Mesothelial cell of epicardium (in vitro differentiated cells): ENCODE measurements at regions not wholly inside any gene's neighbourhood (a gene's known extent, or its start where the extent isn't known, plus 50 kb on each side); places are given as distances from the start of the nearest gene placed in this dataset.
A peak's percentile ranks its signal among the peaks of the same experiment; 100 is the strongest.

Experiments
- DNase-seq, 2 experiments: peaks; one replicate each; pipeline ENCODE4 v3.0.0; 2021; ENCODE audit warnings: low spot score in 2 of 2; ENCODE audit not compliant: unreplicated experiment in 2 of 2
- H3K27ac Mint-ChIP-seq: 2 replicates; pipeline ENCODE4 v1.8.0; 2021; ENCODE audit warnings: mixed read lengths
- H3K27me3 Mint-ChIP-seq: 2 replicates; pipeline ENCODE4 v1.8.0; 2021; ENCODE audit warnings: low read depth, mixed read lengths
- H3K36me3 Mint-ChIP-seq: 2 replicates; pipeline ENCODE4 v1.8.0; 2021; ENCODE audit warnings: mixed read lengths
- H3K4me1 Mint-ChIP-seq: 2 replicates; pipeline ENCODE4 v1.8.0; 2021; ENCODE audit warnings: mixed read lengths
- H3K4me3 Mint-ChIP-seq: 2 replicates; pipeline ENCODE4 v1.8.0; 2021; ENCODE audit warnings: mild to moderate bottlenecking, moderate library complexity, mixed read lengths
- H3K9me3 Mint-ChIP-seq: 2 replicates; pipeline ENCODE4 v1.8.0; 2021; ENCODE audit warnings: mixed read lengths
- CTCF ChIP-seq: fragments of 200-600 bp; sonication (generic); IDR thresholded peaks from one replicate; pipeline ENCODE4 v1.5.0; 2021; ENCODE audit warnings: antibody characterized with exemption; ENCODE audit not compliant: unreplicated experiment

- no peak for DNase-seq
- Mint-ChIP-seq H3K27me3 (no peaks in the 10 kb centered on the region), H3K4me3 (no peak overlapping the region), H3K4me1 (peaks cover 33% of the 10 kb centered on the region), H3K9me3 (no peaks in the 10 kb centered on the region), H3K27ac (peak overlapping the region; percentile 7), H3K36me3 (no peaks in the 10 kb centered on the region)
- no peak for TF ChIP-seq CTCF
Measured at GRCh38 chr10:29007370-29007747, 281.5 kb upstream of the LYZL1 start.

- Mint-ChIP-seq H3K4me1 (peaks cover 32% of the 10 kb centered on the region), H3K4me3 (no peak overlapping the region), H3K27ac (peak overlapping the region; percentile 7), H3K9me3 (no peaks in the 10 kb centered on the region), H3K27me3 (no peaks in the 10 kb centered on the region), H3K36me3 (no peaks in the 10 kb centered on the region)
- DNase-seq = no peak
- TF ChIP-seq CTCF = no peak
Measured at GRCh38 chr10:29007748-29008610, 280.9 kb upstream of the LYZL1 start.

- TF ChIP-seq CTCF = no peak
- no peaks in the 10 kb centered on the region for H3K27me3 Mint-ChIP-seq
- H3K9me3 Mint-ChIP-seq = no peaks in the 10 kb centered on the region
- no peak overlapping the region for H3K4me3 Mint-ChIP-seq
- DNase-seq = no peak
- H3K27ac Mint-ChIP-seq = peak overlapping the region; percentile 79
- H3K36me3 Mint-ChIP-seq = no peaks in the 10 kb centered on the region
- peaks cover 34% of the 10 kb centered on the region for H3K4me1 Mint-ChIP-seq
Measured at GRCh38 chr10:29009464-29009863, 279.4 kb upstream of the LYZL1 start.

GRCh38 chr10:29011516-29011915 is 277.4 kb upstream of the LYZL1 start:
- Mint-ChIP-seq H3K4me1 (peaks cover 38% of the 10 kb centered on the region), H3K9me3 (peaks cover 8% of the 10 kb centered on the region), H3K36me3 (peaks cover 4% of the 10 kb centered on the region), H3K27me3 (no peaks in the 10 kb centered on the region), H3K4me3 (no peak overlapping the region), H3K27ac (peak overlapping the region; percentile 15)
- no peak for TF ChIP-seq CTCF
- DNase-seq = no peak

- peaks cover 19% of the 10 kb centered on the region for H3K9me3 Mint-ChIP-seq
- no peak overlapping the region for H3K27ac Mint-ChIP-seq
- peaks cover 11% of the 10 kb centered on the region for H3K36me3 Mint-ChIP-seq
- DNase-seq = no peak
- no peak overlapping the region for H3K4me3 Mint-ChIP-seq
- H3K4me1 Mint-ChIP-seq = peaks cover 31% of the 10 kb centered on the region
- H3K27me3 Mint-ChIP-seq = no peaks in the 10 kb centered on the region
- TF ChIP-seq CTCF = no peak
Measured at GRCh38 chr10:29012926-29013554, 275.8 kb upstream of the LYZL1 start.
